H9 (cell line): ENCODE measurements at regions not wholly inside any gene's neighbourhood (a gene's known extent, or its start where the extent isn't known, plus 50 kb on each side); places are given as distances from the start of the nearest gene placed in this dataset.

Source experiments
- DNase-seq: peaks from one replicate; pipeline ENCODE4 v3.0.0-alpha.2; 2017
- H2AFZ ChIP-seq: one replicate; pipeline ENCODE4 v1.6.1; 2013; ENCODE audit warnings: mild to moderate bottlenecking, low read length, control low read depth, moderate library complexity
- H2AK5ac ChIP-seq: 2 replicates; pipeline ENCODE4 v1.6.1; 2013; ENCODE audit warnings: low read length, control low read depth, mixed read lengths; ENCODE audit not compliant: insufficient read length
- H2BK120ac ChIP-seq: one replicate; pipeline ENCODE4 v1.6.1; 2013; ENCODE audit warnings: low read depth, mild to moderate bottlenecking, low read length, control low read depth, inconsistent platforms; ENCODE audit not compliant: poor library complexity, severe bottlenecking
- H2BK12ac ChIP-seq: 2 replicates; pipeline ENCODE4 v1.6.1; 2013; ENCODE audit warnings: low read length, control low read depth, mixed read lengths, low read depth; ENCODE audit not compliant: insufficient read length
- H2BK15ac ChIP-seq: 2 replicates; pipeline ENCODE4 v1.6.1; 2013; ENCODE audit warnings: low read depth, low read length, control low read depth
- H2BK20ac ChIP-seq: one replicate; pipeline ENCODE4 v1.6.1; 2013; ENCODE audit warnings: low read depth, mild to moderate bottlenecking, low read length, control low read depth, inconsistent platforms; ENCODE audit not compliant: poor library complexity, severe bottlenecking
- H2BK5ac ChIP-seq: 2 replicates; pipeline ENCODE4 v1.6.1; 2013; ENCODE audit warnings: low read length, control low read depth, mixed read lengths; ENCODE audit not compliant: insufficient read length
- H3K14ac ChIP-seq: 2 replicates; pipeline ENCODE4 v1.6.1; 2013; ENCODE audit warnings: low read length, control low read depth; ENCODE audit not compliant: insufficient read depth
- H3K18ac ChIP-seq: 2 replicates; pipeline ENCODE4 v1.6.1; 2013; ENCODE audit warnings: low read depth, mild to moderate bottlenecking, mixed read lengths, low read length, control low read depth; ENCODE audit not compliant: insufficient read length
- H3K23ac ChIP-seq: 2 replicates; pipeline ENCODE4 v1.6.1; 2013; ENCODE audit warnings: low read length, control low read depth, mixed read lengths, low read depth; ENCODE audit not compliant: insufficient read length
- H3K23me2 ChIP-seq: 2 replicates; pipeline ENCODE4 v1.6.1; 2013; ENCODE audit warnings: low read depth, mild to moderate bottlenecking, mixed read lengths, low read length, control low read depth; ENCODE audit not compliant: insufficient read length, poor library complexity, severe bottlenecking
- H3K27ac ChIP-seq: 2 replicates; pipeline ENCODE4 v1.5.1; 2013; ENCODE audit warnings: low read length, control low read depth, mixed read lengths, low read depth; ENCODE audit not compliant: insufficient read length
- H3K27me3 ChIP-seq: 2 replicates; pipeline ENCODE4 v1.6.1; 2013; ENCODE audit warnings: low read length, control low read depth, inconsistent platforms; ENCODE audit not compliant: insufficient read depth
- H3K4ac ChIP-seq: 2 replicates; pipeline ENCODE4 v1.6.1; 2013; ENCODE audit warnings: low read depth, mild to moderate bottlenecking, control low read depth, inconsistent platforms, low read length, moderate library complexity
- H3K4me1 ChIP-seq: 2 replicates; pipeline ENCODE4 v1.6.1; 2013; ENCODE audit warnings: low read length, control low read depth, inconsistent platforms; ENCODE audit not compliant: insufficient read depth
- H3K4me2 ChIP-seq: 2 replicates; pipeline ENCODE4 v1.6.1; 2013; ENCODE audit warnings: low read length, control low read depth, mixed read lengths; ENCODE audit not compliant: insufficient read length, insufficient read depth
- H3K56ac ChIP-seq: 2 replicates; pipeline ENCODE4 v1.6.1; 2013; ENCODE audit warnings: low read depth, mild to moderate bottlenecking, mixed read lengths, low read length, control low read depth; ENCODE audit not compliant: insufficient read length
- H3K79me1 ChIP-seq: 2 replicates; pipeline ENCODE4 v1.6.1; 2013; ENCODE audit warnings: low read depth, mild to moderate bottlenecking, moderate library complexity, low read length, control low read depth, inconsistent platforms; ENCODE audit not compliant: insufficient read depth, poor library complexity, severe bottlenecking
- H3K79me2 ChIP-seq: 2 replicates; pipeline ENCODE4 v1.6.1; 2013; ENCODE audit warnings: low read length, control low read depth, inconsistent platforms; ENCODE audit not compliant: insufficient read depth
- H3K9ac ChIP-seq: 2 replicates; pipeline ENCODE4 v1.6.1; 2013; ENCODE audit warnings: low read length, control low read depth, mixed read lengths; ENCODE audit not compliant: insufficient read length; ENCODE audit errors: extremely low read depth
- H3K9me3 ChIP-seq: one replicate; pipeline ENCODE4 v1.6.1; 2013; ENCODE audit warnings: low read depth, low read length, inconsistent platforms; ENCODE audit not compliant: control insufficient read depth
- H3T11ph ChIP-seq: one replicate; pipeline ENCODE4 v1.6.1; 2013; ENCODE audit warnings: mild to moderate bottlenecking, low read length, control low read depth, inconsistent platforms
- H4K20me1 ChIP-seq: one replicate; pipeline ENCODE4 v1.6.1; 2013; ENCODE audit not compliant: control insufficient read depth, insufficient read length, insufficient read depth
- H4K5ac ChIP-seq: 2 replicates; pipeline ENCODE4 v1.6.1; 2013; ENCODE audit warnings: low read depth, mild to moderate bottlenecking, mixed read lengths, low read length, control low read depth; ENCODE audit not compliant: insufficient read length
- H4K8ac ChIP-seq: replicated peaks from 2 replicates; pipeline ENCODE4 v1.6.1; 2013; ENCODE audit warnings: low read length, control low read depth, mixed read lengths, low read depth; ENCODE audit not compliant: insufficient read length
- H4K91ac ChIP-seq: 2 replicates; pipeline ENCODE4 v1.6.1; 2013; ENCODE audit warnings: low read depth, mild to moderate bottlenecking, moderate library complexity, mixed read lengths, low read length, control low read depth; ENCODE audit not compliant: insufficient read length
- H3K27ac Mint-ChIP-seq, 3 experiments: 2 replicates in 2 of 3; 3 replicates in 1 of 3; pipeline ENCODE4 v1.8.0; 2020 to 2021; ENCODE audit warnings: mixed read lengths in 3 of 3, mild to moderate bottlenecking in 1 of 3, moderate library complexity in 1 of 3
- H3K27me3 Mint-ChIP-seq: 2 replicates; pipeline ENCODE4 v1.8.0; 2021; ENCODE audit warnings: low read depth, mild to moderate bottlenecking, moderate library complexity, mixed read lengths
- H3K36me3 Mint-ChIP-seq, 3 experiments: 2 replicates in 2 of 3; 3 replicates in 1 of 3; pipeline ENCODE4 v1.8.0; 2020 to 2021; ENCODE audit warnings: low read depth in 3 of 3, mixed read lengths in 3 of 3; ENCODE audit not compliant: insufficient read depth in 1 of 3
- H3K4me1 Mint-ChIP-seq, 2 experiments: 2 replicates each; pipeline ENCODE4 v1.8.0; 2020; ENCODE audit warnings: mixed read lengths in 2 of 2
- H3K4me3 Mint-ChIP-seq, 2 experiments: 2 replicates in 1 of 2; 3 replicates in 1 of 2; pipeline ENCODE4 v1.8.0; 2020 to 2021; ENCODE audit warnings: mild to moderate bottlenecking in 2 of 2, mixed read lengths in 2 of 2, moderate library complexity in 1 of 2
- H3K9me3 Mint-ChIP-seq, 2 experiments: 2 replicates in 1 of 2; 3 replicates in 1 of 2; pipeline ENCODE4 v1.8.0; 2020; ENCODE audit warnings: mild to moderate bottlenecking in 2 of 2, mixed read lengths in 2 of 2, moderate library complexity in 1 of 2
- WGBS: extraction: QIAGEN DNeasy Blood & Tissue Kit; methylation state at CpG from one replicate; pipeline ENCODE4 v1.1.7; 2013; ENCODE audit warnings: missing lambda C conversion rate, low lambda C conversion rate, mixed read lengths; ENCODE audit not compliant: insufficient read length; ENCODE audit errors: extremely low coverage; 5-methylcytosine and 5-hydroxymethylcytosine counted together
- TF ChIP-seq, protein P1 (sequence below): fragments of 200-600 bp; sonication (generic); conservative IDR thresholded peaks from 3 replicates; pipeline ENCODE4 v1.8.0; 2021; ENCODE audit warnings: antibody characterized with exemption, mild to moderate bottlenecking

DNA sequence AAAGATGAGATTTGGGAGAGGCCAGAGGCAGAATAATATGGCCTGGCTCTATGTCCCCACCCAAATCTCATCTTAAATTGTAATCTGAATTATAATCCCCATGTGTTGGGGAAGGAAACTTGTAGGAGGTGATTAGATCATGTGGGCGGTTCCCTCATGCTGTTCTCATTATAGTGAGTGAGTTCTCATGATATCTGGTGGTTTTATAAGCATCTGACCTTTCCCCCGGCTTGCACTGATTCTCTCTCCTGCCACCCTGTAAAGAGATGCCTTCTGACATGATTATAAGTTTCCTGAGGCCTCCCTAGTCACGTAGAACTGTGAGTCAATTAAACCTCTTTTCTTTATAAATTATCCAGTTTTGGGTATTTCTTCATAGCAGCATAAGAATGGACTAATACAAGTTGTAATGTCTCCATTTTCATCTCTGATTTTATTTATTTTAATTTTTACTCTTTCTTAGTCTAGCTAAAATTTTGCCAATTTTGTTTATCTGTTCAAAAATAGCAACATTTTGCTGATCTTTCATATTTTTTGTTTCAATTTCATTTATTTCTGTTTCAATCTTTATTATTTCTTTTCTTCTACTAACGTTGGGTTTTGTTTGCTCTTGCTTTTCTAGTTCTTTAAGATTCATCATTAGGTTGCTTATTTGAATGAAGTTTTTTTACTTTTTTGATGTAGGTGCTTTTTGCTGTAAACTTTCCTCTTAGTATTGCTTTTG lies 67.0 kb upstream of the ZRANB2 start:
- Histone ChIP-seq H2AFZ (no peak overlapping the region), H3K9me3 (no peaks in the 10 kb centered on the region), H3T11ph (no peak overlapping the region), H2BK20ac (no peak overlapping the region), H3K23me2 (no peaks in the 10 kb centered on the region), H4K91ac (no peak overlapping the region), H2BK15ac (no peak overlapping the region), H3K27ac (no peak overlapping the region), H2BK120ac (no peak overlapping the region), H4K8ac (no peak overlapping the region), H3K23ac (no peak overlapping the region), H2BK5ac (no peak overlapping the region), H3K9ac (no peak overlapping the region), H3K4me1 (no peaks in the 10 kb centered on the region), H3K18ac (no peak overlapping the region), H3K14ac (no peak overlapping the region), H3K27me3 (no peaks in the 10 kb centered on the region), H2BK12ac (no peak overlapping the region), H2AK5ac (no peak overlapping the region), H3K4me2 (no peak overlapping the region), H3K4ac (no peak overlapping the region), H3K79me1 (no peaks in the 10 kb centered on the region), H3K79me2 (no peaks in the 10 kb centered on the region), H4K20me1 (no peaks in the 10 kb centered on the region), H3K56ac (no peak overlapping the region), H4K5ac (no peak overlapping the region)
- no peak overlapping the region for H3K27ac Mint-ChIP-seq
- no peak overlapping the region for H3K4me3 Mint-ChIP-seq
- no peaks in the 10 kb centered on the region for H3K4me1 Mint-ChIP-seq
- WGBS, result no CpG with 5 or more reads among the region's 4 CpGs
- peaks cover 0 to 4% of the 10 kb centered on the region in 2 experiments; a peak in 3 of 5 replicates for H3K9me3 Mint-ChIP-seq
- H3K36me3 Mint-ChIP-seq, result no peaks in the 10 kb centered on the region
- TF ChIP-seq, protein P1, sequence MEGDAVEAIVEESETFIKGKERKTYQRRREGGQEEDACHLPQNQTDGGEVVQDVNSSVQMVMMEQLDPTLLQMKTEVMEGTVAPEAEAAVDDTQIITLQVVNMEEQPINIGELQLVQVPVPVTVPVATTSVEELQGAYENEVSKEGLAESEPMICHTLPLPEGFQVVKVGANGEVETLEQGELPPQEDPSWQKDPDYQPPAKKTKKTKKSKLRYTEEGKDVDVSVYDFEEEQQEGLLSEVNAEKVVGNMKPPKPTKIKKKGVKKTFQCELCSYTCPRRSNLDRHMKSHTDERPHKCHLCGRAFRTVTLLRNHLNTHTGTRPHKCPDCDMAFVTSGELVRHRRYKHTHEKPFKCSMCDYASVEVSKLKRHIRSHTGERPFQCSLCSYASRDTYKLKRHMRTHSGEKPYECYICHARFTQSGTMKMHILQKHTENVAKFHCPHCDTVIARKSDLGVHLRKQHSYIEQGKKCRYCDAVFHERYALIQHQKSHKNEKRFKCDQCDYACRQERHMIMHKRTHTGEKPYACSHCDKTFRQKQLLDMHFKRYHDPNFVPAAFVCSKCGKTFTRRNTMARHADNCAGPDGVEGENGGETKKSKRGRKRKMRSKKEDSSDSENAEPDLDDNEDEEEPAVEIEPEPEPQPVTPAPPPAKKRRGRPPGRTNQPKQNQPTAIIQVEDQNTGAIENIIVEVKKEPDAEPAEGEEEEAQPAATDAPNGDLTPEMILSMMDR, result no peak
- no peak for DNase-seq
- H3K27me3 Mint-ChIP-seq, result no peaks in the 10 kb centered on the region; the same call in 1 of the 2 replicates
